LHCN-M2 (cell line): ENCODE measurements at regions not wholly inside any gene's neighbourhood (a gene's known extent, or its start where the extent isn't known, plus 50 kb on each side); places are given as distances from the start of the nearest gene placed in this dataset.

ENCODE experiments used
- DNase-seq: peaks from one replicate; pipeline ENCODE4 v3.0.0-alpha.2; 2012; ENCODE audit warnings: low read depth

GRCh38 chr2:8300905-8301304 is 381.0 kb upstream of the ID2 start:
- DNase-seq: no peak

- no peak for DNase-seq
These were observed 378.5 kb upstream of the ID2 start for GRCh38 chr2:8303322-8303832.

- no peak for DNase-seq
These were observed 376.8 kb upstream of the ID2 start for GRCh38 chr2:8304821-8305766.

GRCh38 chr2:8306530-8307351 is 375.1 kb upstream of the ID2 start:
- DNase-seq: no peak

DNA sequence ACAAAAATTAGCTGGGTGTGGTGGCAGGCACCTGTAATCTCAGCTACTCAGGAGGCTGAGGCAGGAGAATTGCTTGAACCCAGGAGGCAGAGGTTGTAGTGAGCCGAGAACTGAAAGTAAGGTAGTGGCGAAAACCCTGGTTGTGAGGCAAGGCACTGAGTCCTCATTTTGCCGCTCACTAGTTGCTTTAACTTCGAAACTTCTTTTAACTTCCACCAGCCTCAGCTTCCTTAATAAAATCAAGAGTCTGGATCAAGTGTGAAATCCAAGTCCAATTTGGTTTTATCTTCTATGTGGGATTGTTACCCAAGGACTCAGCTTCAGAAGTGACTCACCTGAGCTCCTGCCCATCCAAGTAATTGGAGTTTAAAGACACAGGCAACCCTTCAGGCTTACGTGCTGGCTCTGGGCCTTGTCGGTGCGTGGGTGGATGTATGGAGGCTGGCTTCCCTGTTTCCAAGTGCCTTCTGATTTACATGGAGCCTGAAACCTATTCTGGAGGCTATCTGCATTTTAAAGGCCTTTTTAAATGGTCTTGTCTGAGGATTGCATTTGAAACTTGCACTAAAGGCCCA is 374.2 kb upstream of the ID2 start:
- no peak for DNase-seq

DNA sequence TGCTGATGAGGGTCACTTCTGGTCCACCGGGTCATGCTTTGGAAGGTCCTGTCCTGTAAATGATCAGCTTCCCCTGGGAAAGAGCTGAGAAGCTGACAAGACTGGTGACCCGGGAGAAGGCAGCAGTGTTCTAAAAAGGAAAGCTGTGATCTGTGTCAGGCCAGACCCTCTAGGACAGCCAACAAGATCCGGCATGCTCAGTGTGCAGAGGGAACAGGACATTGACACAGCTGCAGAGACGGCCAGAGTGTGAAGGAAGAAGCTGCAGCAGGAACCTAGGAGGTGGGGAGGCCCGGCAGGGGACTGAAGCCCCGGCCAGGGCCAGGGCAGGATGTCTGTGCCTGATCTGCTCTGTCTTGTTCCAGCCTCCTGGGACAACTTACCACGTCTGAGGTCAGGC is 372.7 kb upstream of the ID2 start:
- DNase-seq: no peak

DNA sequence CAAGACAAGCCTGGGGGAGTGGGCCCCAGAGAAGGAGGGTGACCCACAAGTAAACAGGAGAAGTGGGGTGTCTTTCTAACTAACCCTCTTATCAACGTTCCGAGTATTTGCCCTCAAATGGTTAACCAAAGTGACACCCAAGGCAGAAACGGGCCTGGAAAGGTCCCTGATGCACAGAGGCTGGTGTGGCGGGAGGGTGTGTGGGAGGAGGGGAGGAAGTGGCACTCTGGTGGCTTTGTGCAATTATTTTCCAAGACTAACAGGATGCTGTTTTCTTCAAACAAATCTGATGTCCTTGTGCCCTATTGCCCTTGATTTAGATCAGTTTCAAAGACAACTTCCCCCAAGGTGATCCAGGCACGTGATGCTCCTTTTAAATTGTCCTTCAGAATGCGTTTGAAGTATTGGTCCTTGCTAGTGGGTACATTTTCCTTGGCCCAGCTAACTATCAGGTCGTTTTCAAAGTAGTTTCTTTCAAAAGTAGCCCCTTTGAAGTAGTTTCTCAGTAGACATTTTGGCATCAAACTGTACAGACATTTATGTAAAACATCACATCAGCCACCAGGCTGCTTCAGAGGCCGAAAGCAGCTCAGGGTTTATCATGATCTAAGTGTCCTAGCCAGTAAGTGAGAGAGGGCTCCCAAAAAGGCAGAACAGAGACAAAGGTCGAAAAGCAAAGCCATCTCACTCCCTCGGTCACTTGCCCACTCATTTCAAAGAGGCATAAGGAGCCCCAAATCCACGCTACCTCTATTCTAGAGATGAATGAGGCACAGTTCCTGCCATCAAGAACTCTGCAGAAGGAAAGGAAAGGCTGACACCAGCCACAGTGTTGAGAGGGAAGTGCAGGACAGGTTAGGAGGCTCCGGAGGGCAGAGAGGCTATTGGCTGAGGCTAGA is 371.1 kb upstream of the ID2 start:
- DNase-seq: no peak

- DNase-seq: no peak
These were observed 369.6 kb upstream of the ID2 start for GRCh38 chr2:8312221-8312620.

DNA sequence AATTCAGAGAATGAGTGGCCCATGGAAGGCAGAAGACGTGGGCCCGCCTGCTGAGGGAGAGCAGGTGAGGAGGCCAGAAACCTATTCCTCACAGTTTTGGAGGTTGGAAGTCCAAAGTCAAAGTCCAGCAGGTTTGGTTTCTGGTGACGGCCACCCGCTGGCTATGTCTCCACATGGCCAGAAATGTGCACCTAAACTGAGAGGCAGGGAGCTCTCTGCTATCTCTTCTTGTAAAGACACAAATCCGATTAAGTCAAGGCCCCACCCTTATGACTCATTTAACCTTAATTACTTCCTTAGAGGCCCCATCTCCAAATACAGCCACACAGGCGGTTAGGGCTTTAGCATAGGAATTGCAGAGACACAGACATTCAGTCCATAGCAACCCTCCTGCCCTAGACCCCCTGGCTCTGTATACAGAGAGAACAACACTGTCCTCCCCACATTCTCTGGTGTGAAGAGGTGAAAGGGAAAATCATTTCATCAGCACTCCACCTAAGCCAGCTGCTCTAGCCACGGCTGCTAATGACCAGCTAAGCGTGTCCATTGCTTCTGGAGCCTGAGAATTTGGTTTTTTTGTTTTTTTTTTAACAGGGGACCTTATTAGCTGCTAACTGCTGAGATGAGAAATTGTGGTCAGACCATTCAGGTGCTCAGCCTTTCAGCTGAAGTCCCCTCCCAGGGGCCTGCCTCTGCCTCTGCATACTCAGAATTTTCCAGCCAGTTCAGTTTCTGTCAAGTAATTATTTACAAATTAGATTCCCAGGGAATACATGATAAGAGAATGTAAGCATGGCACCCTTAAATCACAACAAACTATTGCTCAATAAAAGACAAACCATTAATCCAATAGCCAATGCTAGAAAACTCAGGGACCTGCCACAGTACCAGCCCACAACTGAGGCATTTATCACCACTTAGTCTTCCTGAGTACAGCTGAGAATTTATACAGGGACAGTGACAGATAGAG is 368.7 kb upstream of the ID2 start:
- no peak for DNase-seq

GRCh38 chr2:8314063-8314462 is 367.8 kb upstream of the ID2 start:
- no peak for DNase-seq

DNA sequence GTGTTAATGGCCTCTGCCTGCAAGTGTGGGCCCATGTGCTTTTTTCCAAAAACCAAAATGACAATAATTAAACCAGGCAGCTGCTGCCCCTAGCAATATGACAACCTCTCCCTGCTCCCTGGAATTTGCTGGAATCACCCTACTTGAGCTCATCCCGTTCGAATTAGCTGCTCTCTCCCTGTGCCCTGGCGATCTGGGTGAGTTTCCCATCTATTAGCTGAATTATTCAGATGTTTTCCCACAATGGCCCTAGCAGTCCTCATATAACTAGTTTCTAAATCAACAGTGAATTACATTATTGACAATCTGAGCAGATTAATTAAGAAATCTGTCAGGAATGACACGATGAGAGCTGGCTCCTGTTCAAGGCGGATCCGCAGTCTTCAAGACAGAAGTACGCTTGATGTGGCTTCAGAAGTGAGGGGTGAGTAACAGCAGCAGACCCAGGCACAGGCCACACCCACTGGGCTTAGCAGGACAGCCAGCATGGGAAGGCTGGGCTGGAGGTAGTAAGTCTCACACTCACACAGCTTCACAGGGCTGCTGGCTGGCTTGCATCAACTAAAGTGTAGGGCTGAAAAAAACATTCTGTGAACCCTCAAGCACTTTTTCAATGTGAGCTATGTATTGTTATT is 366.2 kb upstream of the ID2 start:
- no peak for DNase-seq

GRCh38 chr2:8316356-8316755 is 365.5 kb upstream of the ID2 start:
- DNase-seq: no peak

DNA sequence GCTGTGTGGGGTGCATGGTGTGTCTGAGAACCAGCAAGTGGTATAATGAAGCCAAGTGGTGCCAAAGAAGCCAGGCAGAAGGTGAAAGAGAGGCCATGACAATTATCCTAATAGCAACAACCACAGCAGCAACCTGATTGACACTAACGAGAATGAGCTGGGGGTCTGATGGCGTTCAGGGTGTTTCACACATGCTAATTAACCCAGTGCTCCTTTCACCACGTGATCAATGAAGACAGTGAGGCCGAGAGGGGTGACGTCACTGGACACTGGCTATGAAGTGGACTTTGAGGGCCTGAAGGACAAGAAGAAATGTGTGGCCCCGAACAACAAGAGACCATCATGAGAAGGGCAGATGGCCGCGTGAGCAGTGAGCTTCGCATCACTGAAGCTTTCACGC is 364.4 kb upstream of the ID2 start:
- DNase-seq: no peak

DNA sequence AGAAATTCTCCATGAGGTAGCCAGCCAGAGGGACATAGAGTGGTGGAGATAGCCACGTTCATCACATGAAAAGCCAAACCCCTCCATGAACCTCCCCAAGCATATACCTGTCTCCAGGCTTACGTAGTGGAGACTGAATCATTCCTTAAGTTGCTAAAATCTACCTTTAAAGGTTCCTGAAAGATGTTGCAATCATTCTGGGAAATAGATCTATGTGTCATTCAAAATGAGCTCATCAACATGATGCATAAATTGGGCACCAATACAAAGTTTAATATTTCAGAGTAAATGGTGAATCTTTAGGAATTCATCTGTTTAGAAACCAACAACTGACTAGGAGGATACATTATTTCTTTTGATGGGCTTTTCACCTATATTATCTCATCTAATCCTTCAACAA is 362.6 kb upstream of the ID2 start:
- no peak for DNase-seq

DNA sequence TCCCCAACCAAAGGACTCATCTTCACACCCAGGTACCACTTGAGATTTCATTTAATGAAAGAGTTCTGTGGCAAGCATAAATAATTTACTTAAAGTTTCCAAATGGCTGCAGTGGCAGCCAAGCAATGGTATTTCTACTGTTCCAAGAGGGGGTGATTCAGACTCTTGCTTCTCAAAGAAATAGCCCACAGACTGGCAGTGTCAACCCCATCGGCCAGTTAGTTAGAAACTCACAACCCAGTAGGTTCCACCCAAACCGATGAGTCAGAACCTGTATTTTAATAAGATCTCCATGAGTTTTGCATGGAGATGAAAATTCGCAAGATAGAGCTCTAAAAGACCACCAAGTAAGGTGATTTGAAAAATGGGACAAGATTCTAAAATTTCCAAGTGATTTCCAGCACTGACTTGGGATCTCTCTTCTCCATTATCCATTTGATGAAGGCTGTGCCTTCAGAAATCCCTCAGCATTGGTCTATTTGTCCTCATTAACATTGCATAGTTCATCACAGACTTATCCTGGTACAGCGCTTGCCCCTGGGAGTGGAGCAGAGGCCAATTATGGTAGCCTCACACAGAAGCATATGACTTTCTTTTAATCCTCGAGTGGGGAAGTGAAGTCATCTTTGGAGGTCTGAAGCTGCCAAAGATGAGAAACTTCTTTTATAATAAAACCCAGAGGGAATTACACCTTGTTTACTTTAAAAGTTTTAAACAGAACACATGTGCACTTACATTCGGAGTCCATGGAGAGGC is 361.4 kb upstream of the ID2 start:
- no peak for DNase-seq

GRCh38 chr2:8322634-8323033 is 359.2 kb upstream of the ID2 start:
- no peak for DNase-seq

DNA sequence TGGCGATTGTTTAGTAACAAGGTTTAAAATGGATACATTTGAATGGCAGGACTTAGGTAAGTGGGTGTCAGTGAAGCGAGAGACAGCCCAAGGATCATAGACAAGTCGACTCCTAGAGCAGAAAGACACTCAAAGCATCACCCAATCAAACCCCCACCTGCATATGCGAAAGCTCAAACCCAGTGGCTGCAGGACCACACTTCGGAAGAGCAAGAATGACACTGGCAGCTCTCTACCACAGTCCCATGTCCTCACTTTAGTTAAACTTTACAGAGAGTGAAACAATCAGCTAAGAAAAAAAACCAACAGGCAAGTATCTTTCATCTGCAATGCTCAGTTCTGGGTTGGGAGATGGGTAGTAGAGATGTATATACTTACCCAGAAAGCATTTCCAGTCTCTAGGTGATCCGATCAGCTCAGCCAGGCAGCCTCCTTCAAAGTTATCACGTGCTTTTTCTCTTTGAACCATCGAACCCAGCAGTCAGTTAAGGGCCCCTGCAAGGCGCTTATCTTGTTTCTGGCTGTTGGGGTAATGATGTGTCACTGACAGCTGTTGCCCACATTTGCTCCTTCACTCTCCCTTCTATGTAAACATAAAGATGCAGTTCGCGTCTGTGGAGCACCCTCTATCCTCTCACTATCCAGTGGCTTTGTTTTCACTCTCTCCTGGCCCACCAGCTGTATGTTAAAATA is 357.5 kb upstream of the ID2 start:
- DNase-seq: peak; percentile 48

- DNase-seq: no peak
These were observed 357.0 kb upstream of the ID2 start for GRCh38 chr2:8324901-8325300.
